ENCODE measurements at regions not wholly inside any gene's neighbourhood (a gene's known extent, or its start where the extent isn't known, plus 50 kb on each side); places are given as distances from the start of the nearest gene placed in this dataset.

DNA sequence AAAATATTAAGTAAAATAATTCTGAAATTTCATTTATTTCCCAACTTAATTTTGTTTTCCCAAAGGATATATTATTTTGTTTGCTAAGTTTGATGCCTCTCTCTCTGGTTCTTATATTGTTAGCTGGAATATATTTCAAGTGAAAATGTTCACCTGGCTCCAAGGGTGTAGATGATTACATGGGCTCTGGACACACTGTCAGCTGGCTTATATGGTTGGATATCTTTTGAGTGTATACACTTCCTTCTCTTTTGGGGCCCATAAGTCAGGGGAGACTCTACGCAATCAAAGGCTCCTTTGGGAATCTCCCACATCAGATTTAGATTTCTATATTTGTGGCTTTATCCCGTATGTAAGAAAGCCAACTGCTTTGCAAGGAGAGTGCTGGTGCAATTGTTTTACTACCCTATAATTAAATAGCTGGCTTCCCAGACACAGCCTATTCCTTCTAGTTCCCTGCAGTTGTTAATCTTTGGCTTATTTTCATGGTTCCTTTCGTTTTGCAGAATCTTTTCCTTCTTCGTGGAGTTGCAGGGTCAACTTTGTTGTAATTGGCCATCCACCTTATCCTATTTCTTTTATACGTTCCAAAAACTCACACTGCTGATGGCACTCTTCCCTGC lies 225.7 kb downstream of the DPH6 start:
- DNase-seq: no peak

DNA sequence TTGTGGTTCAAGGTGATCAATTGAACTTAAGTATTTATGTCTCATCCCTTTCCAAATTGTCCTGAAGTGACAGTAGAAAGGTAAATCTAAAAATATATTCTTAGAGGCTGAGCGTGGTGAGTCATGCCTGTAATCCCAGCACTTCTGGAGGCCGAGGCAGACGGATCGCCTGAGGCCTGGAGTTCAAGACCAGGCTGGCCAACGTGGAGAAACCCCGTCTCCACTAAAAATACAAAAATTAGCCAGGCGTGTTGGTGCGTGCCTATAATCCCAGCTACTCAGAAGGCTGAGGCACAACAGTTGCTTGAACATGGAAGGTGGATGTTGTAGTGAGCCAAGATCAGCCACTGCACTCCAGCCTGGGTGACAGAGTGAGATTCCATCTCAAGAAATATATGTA lies 226.6 kb downstream of the DPH6 start:
- DNase-seq: no peak

DNA sequence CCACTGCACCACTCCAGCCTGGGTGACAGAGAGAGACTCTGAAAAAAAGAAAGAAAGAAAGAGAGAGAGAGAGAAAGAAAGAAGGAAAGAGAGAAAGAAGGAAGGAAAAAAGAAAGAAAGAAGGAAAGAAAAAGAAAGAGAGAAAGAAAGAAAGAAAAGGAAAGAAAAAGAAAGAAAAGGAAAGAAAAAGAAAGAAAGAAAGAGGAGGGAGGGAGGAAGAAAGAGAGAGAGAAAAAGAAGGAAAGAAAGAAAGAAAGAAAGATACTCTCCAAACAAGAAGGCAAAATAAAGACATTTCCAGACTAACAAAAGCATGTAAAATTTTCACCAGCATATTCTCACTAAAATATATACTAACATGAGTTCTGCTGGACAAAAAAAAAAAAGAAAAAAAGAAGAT lies 228.7 kb downstream of the DPH6 start:
- DNase-seq: no peak

DNA sequence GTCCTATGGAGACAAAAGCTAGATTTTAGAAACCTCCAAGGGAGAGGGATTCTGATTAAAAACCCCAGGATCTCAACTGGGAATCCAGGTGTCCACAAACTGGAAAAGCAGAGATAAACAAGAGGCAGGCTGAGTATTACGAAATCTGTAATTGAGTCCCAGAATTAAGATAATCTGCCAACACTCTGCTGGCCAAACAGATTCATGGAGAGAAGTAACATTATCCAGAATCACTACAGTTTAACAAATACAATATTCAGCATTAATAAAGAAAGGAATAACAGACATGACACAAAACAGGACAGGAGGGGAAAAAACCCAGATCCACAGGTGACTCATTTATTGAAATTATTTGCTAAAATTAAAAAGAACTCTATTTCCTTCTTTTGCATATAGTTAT lies 227.2 kb upstream of the NANOGP8 start:
- DNase-seq: no peak

DNA sequence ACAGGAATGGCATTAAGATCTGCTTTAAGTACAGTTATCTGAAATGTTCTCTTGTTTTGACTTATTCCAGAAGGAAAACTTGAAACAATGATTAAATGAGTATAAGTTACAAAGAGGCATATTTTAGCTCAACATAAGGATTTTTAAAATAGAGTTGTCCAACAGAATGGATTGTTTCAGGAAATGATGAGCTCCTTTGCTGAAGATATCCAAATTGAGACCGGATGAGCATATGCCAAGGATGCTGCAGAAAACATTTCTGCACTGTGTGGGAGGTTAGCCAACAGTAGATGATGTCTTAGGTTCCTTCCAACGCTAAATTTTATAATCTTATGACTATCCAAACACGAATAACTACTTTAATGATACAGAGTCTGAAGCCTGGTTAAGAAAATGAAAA lies 226.5 kb upstream of the NANOGP8 start:
- no peak for DNase-seq

DNA sequence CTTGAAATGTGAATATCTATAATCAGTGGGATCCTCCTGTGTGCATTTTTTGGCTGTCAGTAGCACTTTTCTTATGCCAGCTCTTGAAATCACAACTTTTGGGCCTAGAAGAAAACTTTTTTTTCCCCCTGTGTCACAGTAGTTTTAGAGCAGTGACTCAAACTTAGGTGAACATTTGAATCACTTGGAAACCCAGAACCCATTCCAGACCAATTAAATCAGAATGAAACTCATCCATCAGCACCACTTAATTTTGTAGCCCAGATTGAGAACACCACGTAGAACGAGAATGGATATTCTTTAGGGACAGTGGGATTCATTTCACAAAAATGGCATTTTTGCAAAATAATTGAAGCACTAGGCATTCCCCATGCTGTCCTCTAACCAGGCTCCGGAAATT lies 224.8 kb upstream of the NANOGP8 start:
- no peak for DNase-seq

DNA sequence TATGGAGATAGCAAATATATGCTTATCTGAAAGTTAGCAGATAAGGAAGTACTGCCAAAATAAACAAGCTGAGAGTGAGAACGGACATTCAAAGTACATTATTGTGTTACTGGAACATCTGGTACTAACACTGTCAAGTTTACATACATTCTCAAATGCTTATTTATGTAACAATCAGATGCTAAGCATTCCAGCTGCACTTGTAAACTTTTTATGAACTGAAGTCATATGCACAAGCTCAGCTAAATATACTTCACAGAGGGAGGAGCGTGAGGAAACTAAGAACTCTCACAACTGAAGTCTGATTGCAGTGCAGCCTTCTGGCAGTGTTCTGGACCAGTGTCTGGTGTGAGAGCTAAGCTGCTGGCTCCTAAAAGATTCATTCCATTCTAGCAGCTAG lies 223.7 kb upstream of the NANOGP8 start:
- no peak for DNase-seq

DNA sequence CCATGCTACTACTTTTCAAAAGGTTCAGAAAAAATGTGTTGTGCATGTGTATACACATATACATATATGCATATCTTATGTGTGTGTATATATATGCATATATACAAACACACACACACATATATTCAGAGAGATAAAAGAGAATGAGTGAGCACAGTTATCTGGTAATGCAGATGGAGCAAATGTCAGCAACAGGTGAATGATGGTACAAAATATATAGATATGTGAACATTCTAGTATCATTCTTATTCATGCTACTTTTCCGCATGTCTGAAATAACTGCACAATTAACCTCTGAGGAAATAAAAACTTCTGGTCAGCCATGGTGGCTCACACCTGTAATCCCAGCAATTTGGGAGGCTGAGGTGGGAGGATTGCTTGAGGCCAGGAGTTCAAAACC lies 222.6 kb upstream of the NANOGP8 start:
- DNase-seq: no peak

DNA sequence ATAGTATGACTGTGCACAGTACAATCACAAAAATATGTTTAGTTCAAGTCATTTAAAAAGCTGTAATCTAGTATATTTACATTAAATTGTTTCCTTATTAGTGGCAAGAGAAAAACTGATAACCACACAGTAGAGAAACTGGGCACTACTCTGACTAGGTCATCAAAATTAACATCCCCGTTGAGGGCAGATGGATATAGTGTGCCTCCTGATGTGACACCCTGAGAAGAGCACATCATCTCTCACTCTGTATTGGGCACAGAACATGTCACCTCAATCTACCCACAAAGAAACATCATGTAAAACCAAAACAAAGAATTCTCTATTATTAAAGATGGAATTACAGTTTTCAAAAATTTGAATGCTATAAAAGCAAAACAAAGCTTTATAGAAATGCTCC lies 221.9 kb upstream of the NANOGP8 start:
- no peak for DNase-seq

DNA sequence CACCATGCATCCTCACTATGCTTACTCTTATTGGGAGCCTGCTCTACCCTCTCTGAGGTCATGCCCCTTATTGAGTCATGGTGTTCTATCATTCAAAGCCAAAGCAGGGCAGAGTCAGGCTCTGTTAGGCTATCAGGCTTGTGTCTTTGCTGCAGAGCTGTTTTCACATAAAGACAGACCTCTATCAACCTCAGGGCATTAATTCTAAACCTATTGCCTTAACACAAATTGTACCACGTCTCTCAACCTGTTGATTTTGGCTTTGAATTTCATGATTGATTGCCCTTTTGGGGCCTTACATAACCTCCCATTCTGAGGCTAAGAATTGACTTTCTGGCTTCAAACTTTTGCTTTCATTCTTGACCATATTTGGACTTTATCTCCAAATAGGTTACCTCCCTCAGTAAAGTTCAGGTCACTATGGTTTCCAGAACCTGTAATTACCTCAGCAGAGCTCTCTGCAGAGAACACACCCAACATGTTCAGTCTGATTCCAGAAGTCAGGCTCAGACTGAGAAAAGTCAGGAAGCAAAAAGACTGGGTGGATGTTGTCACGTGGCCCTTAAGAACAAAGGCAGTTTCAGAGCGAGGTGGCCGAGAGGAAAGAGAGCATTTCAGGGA lies 221.4 kb upstream of the NANOGP8 start:
- no peak for DNase-seq

DNA sequence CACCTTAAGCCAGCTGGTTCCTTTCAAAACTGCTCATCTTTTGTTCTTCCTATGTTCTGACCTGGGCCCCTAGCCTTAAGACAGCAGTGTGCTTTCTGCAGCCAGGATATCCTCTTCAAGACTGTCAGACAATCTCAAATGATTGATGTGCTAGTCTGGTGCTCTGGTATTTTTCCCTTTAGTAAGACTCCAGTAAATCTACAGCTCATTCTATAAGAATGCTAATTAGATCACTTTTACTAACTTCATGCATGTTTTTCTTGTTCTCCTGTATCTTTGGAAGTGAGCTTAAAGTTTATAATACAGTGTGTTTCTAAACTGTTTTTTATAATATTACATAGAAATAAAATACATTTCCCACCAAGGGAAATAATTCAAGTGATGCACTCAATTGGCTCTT lies 220.9 kb upstream of the NANOGP8 start:
- DNase-seq: no peak

DNA sequence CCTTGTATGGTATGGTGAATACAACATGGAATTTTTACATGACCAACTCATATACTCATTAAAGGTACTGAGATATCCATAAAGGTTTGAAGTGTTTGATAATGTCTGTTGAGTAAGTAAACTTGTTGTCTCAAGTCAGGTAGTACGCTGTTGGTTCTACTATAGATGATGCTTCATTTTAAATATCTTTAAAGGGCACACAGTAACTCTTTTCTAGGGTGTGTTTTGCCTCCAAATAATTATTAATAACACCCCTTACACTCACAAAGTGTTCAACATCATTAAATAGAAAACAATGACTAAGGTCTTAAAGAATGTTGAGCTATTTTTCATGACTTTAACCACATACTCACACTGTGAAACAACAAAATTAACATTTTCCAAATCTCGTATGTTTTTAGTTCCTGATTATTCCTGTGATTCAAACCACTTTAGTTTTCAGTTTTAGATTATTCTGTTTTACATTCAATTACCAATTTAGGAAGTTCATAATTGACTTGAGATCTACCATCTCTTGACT lies 220.0 kb upstream of the NANOGP8 start:
- DNase-seq: no peak

DNA sequence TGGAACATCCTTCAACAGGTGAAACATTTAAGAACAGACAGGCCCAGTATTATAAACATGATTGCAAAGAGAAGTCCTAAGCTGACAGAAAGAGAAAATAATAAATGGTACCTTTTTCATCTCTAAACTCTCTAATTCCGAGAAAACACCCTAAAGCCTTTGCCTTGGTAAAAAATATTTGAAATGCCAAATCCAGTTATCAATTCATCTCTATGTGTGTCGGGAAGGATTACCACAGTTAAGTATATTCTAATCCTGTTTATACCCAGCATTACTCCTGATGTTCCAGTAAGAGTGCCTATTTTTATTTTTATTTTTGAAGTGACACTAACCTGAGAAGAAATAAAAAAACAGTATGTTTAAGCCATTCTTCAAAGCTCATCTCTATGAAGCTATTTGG lies 219.3 kb upstream of the NANOGP8 start:
- DNase-seq: no peak

DNA sequence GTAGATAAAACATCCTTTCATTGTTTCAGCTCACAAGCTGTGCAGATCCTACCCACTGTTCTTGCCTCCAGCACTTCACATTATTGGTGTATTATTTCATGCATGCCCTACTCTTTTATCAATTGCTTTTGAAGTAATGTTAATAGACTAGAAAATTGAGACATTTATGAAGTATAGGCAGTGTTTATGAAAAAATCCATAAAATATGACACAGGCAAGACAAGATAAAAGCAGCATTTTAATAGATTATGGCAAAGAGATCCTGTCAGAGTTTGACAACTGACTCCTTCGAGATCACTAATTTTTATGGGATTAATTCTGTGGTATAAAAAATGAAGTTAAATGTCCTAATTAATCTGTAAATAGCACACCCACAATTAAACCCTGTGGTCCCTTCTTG lies 217.2 kb upstream of the NANOGP8 start:
- no peak for DNase-seq

DNA sequence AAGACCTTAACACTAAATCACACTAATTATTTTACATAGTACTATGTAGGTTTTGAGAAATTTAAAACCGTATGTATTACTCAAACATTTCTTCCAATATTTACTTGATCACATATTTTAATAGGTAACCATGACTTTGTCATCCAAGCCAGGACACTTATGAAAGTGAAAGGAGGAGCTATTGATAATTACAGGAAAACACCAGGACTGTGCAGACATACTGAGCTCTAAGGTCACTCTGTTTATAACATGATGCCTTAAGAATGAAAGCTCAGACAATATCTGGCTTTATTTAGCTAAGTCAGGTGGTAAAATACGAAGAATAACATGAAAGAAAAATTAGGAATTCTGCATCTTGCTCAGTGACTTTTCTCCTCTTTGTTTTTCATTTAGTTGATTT lies 216.0 kb upstream of the NANOGP8 start:
- DNase-seq: no peak

DNA sequence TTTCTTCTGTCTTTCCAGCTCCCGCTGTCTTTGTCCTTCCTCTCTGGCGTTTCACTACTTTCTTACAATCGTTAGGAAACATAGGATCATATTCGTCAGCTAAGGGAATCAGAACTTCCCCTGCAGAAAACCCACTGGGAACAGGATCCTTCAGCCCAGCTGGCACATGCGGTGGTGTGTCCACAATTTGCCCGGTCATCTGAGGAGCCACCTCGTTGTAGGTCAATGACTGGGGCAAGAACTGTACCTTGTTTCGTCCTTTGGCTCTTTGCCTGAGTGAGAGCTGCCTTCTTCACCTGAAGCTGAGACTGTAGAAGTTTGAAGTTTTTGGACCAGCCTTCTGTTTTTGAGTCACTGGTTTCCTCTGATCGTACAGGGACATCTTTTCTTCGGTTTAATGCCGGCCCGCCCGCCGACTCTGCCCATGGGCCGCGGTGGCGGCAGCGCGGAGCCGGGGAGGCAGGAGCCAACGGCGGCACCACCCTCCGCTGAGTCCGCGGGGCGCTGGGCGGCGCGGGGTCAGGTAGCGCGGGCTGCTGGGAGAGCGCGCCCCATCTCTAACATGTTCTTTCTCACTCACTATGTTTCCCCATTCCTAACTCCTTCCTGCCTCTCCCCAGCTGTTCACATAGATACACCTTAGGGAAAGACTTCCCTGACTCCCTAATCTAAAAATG lies 214.1 kb upstream of the NANOGP8 start:
- no peak for DNase-seq

DNA sequence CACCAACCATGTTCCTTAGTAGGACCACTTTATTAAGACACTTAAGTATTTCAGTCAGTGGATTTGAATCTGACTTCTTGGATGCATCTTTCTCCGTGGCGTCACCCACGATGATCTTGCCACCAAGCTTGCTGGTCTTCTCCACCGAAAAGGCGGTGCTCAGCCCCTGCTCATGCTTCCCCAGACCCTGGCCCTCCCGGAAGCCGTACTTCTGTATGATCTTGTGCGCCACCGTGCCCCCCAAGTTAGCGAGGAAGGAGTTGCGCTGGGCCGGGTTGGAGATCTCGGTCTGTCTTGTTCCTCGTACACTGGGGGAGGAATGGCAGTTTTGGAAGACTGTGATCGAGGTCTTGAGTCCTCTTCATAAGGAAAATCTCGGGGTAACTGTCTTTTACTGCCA lies 213.4 kb upstream of the NANOGP8 start:
- no peak for DNase-seq

DNA sequence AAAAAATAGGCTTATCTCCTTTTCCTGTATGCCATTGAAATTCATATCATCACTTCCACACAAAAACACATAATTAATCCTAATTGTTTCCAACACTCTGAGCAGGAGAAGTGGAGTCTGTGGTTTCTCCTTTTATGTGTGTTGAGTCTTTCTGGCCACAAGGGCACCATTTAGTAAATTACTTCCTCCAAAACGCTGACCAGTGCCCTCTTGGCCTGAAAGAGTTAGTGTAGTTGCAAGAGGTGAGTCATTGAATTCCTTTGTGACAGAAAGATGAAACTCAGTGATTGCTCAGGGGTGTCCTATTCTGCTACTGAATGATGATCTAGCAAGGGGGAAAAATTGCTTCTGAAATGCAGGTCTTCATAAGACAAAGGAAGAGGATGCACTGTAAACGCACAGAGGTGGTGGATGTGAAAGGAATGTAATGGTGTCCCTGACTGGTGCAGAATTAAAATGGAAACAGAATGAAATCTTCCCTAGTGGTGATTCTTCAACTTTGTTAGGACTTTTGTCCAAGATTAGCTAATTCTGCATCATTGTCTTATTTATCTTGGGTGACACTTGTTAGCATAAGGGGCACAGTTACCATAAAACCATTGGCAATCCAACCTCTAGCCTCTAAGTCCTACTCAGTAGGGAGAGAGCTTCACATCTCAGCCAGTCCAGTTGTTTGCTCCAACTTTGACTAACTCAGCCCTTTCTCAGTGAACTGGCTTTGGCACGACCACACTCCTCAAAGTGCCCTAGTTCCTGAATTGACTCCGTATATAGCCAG lies 208.4 kb upstream of the NANOGP8 start:
- no peak for DNase-seq

DNA sequence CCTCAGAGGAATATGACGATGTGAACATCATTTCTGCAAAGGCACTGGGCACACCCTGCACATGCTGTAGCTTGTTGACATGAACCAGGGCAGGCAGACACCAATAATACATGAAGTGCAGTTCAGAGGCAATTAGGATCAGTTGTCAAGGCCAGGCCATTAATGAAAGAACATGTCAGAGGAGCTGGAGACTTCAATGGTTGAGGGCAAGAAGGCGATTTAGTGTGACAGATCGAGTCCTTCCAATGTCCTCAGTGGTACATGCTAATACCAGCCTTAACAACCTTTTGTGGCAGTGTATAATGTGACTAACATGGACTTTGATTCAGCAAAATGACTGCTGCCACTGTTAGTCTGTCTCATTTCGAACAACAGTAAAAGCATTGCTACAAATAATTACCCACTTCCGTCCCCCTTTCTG lies 205.2 kb upstream of the NANOGP8 start:
- DNase-seq: no peak

DNA sequence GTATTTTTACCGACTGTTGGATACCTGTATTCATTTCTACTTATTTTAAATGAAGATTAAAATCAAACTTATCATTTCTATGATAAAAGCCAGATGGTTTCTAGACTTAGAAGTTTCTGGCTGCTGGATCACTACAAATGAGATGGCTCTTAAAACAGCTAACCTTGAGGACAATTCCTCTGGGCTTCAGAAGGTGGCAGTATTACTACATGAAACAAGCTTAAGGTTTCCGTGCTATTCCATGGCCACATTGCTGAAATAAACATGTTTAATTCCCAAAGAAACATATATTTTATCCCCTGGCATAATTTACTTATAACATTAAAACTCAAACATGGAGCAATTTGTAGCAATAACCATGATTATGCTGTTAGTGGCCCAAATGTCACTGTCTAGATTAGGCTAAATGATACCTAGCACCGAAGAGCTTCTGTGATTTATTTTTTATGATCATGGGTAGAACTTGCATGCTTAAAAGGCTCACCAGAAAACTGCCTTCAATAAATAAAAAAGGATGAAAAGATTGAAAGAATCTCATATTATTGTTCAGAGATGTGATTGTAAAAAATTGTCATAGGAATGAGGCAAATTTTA lies 204.0 kb upstream of the NANOGP8 start:
- no peak for DNase-seq

DNA sequence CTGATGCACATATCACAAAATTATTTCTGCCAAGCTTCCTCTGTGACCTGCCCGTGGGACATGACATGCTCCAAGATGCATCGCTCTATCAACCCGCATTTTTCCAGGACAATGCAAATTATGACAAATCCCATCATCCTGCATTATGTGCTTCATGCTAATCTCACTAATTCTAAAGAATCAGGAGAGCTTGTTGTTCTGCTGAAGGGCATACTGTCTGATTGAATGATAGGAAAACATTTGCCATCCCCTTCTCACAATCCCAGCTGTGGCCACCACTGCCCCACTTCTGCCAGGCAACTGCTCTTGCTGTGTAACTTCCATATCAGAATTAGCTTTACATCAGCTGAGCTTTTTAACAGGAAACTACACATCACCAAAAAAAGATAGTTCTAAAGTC lies 203.5 kb upstream of the NANOGP8 start:
- DNase-seq: no peak

DNA sequence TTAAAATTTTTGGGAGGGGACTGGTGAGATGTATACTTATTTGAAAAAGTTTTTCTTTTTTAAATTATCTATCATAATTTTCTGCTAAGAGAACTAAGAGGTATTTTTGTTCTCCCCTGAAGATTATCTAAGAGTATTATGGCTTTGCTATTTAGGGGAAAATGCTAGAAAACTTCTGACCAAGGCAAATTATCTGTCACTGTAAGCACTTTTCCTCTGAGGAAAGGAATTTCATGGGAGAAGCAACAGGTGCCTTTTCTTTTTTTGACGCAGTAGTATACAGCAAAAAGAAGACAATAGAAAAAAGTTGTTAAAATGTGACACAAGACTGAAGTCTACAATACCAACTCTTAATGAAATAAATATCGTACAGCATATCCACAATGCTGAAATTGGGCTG lies 201.6 kb upstream of the NANOGP8 start:
- DNase-seq: no peak

DNA sequence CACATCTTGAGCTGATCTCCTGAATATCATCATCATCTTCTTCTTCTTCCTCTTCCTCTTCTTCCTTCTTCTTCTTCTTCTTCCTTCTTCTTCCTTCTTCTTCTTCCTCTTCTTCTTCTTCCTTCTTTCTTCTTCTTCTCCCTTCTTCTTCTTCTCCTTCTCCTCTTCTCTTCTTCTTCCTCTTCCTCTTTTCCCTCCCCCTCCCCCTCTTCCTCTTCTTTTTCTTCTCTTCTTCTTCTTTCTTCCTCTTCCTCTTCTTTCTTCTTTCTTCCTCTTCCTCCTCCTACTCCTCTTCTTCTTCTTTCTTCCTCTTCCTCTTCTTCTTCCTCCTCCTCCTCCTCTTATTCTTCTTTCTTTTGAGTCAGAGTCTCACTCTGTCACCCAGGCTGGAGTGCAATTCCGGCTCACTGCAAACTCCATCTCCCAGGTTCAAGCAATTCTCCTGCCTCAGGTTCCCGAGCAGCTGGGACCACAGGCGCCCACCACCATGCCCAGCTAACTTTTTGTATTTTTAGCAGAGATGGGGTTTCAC lies 197.9 kb upstream of the NANOGP8 start:
- no peak for DNase-seq
